GM10266 (cell line): ENCODE measurements at regions not wholly inside any gene's neighbourhood (a gene's known extent, or its start where the extent isn't known, plus 50 kb on each side); places are given as distances from the start of the nearest gene placed in this dataset.
"Not testable (repeated sequence)": the region's sequence is repeated elsewhere in the genome, so short reads cannot be mapped to it uniquely, and the experiment has no call there.

Source experiments
- DNase-seq: peaks from one replicate; pipeline ENCODE4 v3.0.0; 2012; ENCODE audit errors: extremely low spot score
- TF ChIP-seq, protein P1 (sequence below): IDR thresholded peaks from 2 replicates; pipeline ENCODE4 v1.5.1; 2012; ENCODE audit warnings: mild to moderate bottlenecking, low read depth; ENCODE audit not compliant: control insufficient read depth, insufficient read depth; ENCODE audit errors: missing control alignments

DNA sequence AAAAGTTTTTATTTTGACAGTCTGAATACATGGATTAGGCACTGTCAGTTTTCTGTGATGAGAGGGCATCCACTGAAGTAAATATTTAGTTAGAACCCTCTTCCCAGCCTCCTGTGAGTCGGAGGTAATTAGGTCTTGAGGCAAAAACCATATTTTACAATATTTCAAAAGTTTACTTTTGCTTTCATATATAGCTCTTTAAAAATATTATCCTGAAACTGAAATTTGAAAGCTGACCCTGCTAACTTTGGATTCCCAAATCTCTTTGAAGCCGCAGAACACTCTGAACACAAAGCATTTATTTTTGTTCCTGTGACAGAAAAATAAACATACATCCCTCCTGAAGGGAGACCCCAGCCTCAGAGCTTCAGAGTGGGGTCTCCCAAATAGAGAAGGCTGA, 317.4 kb downstream of the KIF20B start:
- TF ChIP-seq, protein P1, sequence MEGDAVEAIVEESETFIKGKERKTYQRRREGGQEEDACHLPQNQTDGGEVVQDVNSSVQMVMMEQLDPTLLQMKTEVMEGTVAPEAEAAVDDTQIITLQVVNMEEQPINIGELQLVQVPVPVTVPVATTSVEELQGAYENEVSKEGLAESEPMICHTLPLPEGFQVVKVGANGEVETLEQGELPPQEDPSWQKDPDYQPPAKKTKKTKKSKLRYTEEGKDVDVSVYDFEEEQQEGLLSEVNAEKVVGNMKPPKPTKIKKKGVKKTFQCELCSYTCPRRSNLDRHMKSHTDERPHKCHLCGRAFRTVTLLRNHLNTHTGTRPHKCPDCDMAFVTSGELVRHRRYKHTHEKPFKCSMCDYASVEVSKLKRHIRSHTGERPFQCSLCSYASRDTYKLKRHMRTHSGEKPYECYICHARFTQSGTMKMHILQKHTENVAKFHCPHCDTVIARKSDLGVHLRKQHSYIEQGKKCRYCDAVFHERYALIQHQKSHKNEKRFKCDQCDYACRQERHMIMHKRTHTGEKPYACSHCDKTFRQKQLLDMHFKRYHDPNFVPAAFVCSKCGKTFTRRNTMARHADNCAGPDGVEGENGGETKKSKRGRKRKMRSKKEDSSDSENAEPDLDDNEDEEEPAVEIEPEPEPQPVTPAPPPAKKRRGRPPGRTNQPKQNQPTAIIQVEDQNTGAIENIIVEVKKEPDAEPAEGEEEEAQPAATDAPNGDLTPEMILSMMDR, result no peak

DNA sequence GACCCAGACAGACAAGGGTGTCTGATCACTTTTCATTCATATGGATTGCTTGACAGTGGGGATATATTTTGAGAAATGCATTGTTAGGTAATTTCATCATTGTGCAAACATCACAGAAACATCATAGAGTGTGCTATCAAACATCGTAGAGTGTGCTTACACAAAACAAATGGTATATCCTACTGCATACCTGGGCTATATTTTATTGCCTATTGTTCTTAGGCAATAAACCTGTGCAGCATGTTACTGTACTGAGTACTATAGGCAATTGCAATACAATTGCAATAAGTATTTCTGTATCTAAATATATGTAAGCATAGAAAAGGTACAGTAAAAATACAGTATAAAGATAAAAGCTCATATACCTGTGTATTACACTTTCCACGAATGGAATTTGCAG, 319.1 kb downstream of the KIF20B start:
- TF ChIP-seq, protein P1, result no peak
- DNase-seq, result no peak

More for the DNA sequence above, 317.4 kb downstream of the KIF20B start:
- no peak for DNase-seq

DNA sequence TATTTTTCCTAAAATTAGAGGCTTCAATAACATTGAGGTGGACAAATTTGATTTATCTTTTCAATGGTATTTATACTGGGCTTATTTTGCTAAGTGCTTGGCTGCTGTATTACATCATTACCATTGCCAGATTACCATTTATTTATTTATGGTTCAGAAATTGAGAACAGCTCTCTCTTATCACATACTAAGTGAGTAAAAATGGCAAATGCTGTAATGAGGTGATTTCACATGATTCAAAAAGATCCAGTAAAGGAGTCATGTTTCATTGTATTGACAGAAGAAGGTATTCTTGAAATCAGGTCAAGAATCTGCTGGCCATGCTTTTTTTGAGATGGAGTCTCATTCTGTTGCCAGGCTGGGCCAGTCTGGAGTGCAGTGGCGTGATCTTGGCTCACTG, 322.6 kb downstream of the KIF20B start:
- TF ChIP-seq, protein P1, result no peak
- no peak for DNase-seq

DNA sequence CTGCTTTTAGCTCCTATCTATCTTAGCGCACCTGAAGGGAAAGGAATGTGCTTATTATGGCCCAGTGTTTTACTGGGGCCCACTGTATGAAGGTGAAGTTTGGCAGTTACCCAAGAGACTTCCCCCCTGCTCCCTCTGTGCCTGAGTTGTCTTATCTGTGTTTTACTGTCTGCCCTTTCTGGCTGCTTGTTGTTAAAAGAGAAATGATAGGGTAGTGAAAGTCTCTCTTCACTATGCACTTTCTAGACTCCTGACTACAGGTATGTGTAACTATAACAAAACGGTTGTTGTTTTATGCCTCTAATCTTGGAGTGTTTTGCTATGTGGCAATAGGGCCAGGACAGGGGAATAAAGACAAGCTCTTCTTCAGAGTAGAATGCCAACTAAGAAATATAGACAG, 326.9 kb downstream of the KIF20B start:
- TF ChIP-seq, protein P1, result no peak
- DNase-seq, result no peak

DNA sequence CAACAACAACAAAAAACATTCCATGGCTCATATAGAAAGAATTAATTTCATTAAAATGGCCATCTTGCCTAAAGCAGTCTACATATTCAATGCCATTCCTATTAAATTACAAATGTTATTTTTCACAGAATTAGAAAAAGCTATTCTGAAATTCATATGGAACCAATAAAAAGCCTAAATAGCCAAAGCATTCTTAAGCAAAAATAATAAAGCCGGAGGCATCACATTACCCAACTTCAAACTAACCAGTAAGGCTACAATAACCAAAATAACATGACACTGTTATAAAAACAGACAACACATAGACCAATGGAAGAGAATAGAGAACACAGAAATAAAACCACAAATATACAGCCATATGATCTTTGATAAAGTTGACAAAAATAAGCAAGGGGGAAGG, 330.4 kb downstream of the KIF20B start:
- no peak for DNase-seq
- TF ChIP-seq, protein P1, result no peak

DNA sequence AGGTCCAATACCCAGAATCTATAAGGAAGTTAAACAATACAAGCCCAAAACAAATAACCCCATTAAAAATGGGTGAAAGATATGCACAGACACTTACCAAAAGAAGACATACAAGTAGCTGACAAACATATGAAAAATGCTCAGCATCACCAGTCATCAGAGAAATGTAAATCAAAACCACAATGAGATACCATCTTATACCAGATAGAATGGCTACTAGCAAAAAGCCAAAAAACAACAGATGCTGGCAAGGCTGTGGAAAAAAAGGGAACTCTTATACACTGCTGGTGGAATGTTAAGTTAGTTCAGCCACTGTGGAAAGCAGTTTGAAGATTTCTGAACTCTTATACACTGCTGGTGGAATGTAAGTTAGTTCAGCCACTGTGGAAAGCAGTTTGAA, 331.1 kb downstream of the KIF20B start:
- TF ChIP-seq, protein P1, result no peak
- DNase-seq, result no peak

DNA sequence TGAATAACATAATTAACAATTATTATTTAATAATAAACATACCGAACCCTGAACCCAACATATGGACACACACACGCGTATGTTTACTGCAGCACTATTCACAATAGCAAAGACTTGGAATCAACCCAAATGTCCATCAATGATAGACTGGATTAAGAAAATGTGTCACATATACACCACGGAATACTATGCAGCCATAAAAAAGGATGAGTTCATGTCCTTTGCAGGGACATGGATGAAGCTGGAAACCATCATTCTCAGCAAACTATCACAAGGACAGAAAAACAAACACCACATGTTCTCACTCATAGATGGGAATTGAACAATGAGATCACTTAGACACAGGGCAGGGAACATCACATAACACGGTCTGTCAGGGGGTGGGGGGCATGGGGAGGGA, 333.5 kb downstream of the KIF20B start:
- DNase-seq, result not testable (repeated sequence)

DNA sequence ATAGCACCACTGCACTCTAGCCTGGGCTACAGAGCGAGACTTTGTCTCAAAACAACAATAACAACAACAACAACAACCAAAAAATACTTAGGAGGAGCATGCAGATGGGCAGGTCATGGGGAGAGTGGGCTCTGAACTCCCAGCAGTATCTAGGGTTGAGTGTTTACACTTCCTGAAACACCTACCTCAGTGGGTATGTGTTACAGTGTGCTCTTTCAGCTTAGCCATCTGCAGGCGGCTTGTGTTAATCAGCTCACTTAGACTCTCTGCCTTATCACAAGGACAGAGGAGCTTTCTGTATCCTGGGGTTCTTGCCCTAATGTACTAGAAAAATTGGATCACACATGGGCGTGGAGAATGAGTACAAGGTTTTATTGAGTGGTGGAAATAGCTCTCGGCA, 340.2 kb downstream of the KIF20B start:
- no peak for DNase-seq

More for the DNA sequence above, 340.2 kb downstream of the KIF20B start:
- TF ChIP-seq, protein P1, result no peak
